Psoas muscle (tissue), 7 donors: ENCODE measurements at regions not wholly inside any gene's neighbourhood (a gene's known extent, or its start where the extent isn't known, plus 50 kb on each side); places are given as distances from the start of the nearest gene placed in this dataset.

Experiments
- ATAC-seq, 4 donors: fragments of 200-7000 bp; cut with Tn5 transposase; one replicate each; pipeline ENCODE4 v1.9.1; 2020; ENCODE audit warnings: moderate library complexity in 3 of 4, mild to moderate bottlenecking in 2 of 4
- DNase-seq, 2 donors: peaks; one replicate each; pipeline ENCODE4 v3.0.0-alpha.2; 2020
- H3K27ac ChIP-seq: fragments of 200-600 bp; one replicate; pipeline ENCODE4 v1.8.0; 2022
- H3K27me3 ChIP-seq, 3 donors: fragments of 200-600 bp in 1 of 3; one replicate each; pipeline versions ENCODE4 v1.6.1 to v1.8.0; 2013 to 2022; ENCODE audit warnings: low read length in 2 of 3, mild to moderate bottlenecking in 2 of 3, moderate library complexity in 1 of 3; ENCODE audit not compliant: insufficient read depth in 3 of 3
- H3K36me3 ChIP-seq, 2 donors: fragments of 200-600 bp in 1 of 2; one replicate each; pipeline versions ENCODE4 v1.6.1 to v1.8.0; 2013 to 2022; ENCODE audit warnings: low read depth in 1 of 2, mild to moderate bottlenecking in 1 of 2, moderate library complexity in 1 of 2; ENCODE audit not compliant: insufficient read depth in 1 of 2
- H3K4me1 ChIP-seq: fragments of 200-600 bp; one replicate; pipeline ENCODE4 v1.8.0; 2022
- H3K4me3 ChIP-seq: fragments of 200-600 bp; one replicate; pipeline ENCODE4 v1.8.0; 2022; ENCODE audit warnings: mild to moderate bottlenecking
- H3K9me3 ChIP-seq: fragments of 200-600 bp; one replicate; pipeline ENCODE4 v1.8.0; 2022
- WGBS, 3 donors: extraction: QIAGEN DNeasy Blood & Tissue Kit; methylation state at CpG; one replicate each; pipeline versions ENCODE4 v1.1.6 to v1.1.7; 2013; 5-methylcytosine and 5-hydroxymethylcytosine counted together
- intact Hi-C, 2 donors: fragments of 100-400 bp; cut with DNase I; formaldehyde crosslinking; loops; one replicate each; pipeline versions ENCODE4 v1.11.0 to v1.14.2; 2022
- TF ChIP-seq, protein P1 (sequence below): fragments of 200-600 bp; IDR thresholded peaks from one replicate; pipeline ENCODE4 v1.8.0; 2022; ENCODE audit warnings: antibody characterized with exemption
- donor health status: healthy with polysubstance abuse.
- donor health status: DM: no; HTN: no; CAD: no; lungs with moderate emphysema.
- donor health status: Bipolar disorder and iron deficiency.
- donor health status: healthy.
- donor health status: DM: yes; HTN: yes; CAD: no.
- donor health status: DM: no; HTN: no; CAD: no.
- donor health status: DM: yes; HTN: yes; CAD: no.

DNA sequence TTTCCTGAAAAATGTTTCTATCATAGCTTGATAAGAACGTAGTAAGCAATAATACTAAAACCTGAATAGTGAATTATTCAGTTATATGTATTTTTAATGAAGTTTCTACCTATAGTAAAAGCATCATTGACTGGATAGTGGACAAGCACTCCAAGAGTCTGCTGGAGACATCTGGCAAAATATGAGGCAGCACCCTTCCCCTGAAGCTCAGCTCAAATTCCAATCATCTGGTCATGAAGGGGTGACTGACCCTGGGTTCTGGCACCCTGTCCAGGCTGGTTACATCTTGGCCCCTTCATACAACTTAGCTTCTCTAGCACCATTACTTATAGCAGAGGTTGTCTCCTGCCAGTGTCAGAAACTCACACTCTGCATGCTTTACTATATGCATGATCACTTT is 455.4 kb downstream of the RAP2B start:
- WGBS, 3 donors, result 30 to 56% (median 31%) methylated on average over 1 of the region's 1 CpG
- no peak for ATAC-seq
- no peak for DNase-seq
- Histone ChIP-seq H3K4me1 (no peaks in the 10 kb centered on the region), H3K36me3 (no peaks in the 10 kb centered on the region), H3K9me3 (no peaks in the 10 kb centered on the region), H3K27ac (no peak overlapping the region), H3K4me3 (no peak overlapping the region), H3K27me3 (no peaks in the 10 kb centered on the region)
- intact Hi-C loops, result no loop called here
- TF ChIP-seq, protein P1, sequence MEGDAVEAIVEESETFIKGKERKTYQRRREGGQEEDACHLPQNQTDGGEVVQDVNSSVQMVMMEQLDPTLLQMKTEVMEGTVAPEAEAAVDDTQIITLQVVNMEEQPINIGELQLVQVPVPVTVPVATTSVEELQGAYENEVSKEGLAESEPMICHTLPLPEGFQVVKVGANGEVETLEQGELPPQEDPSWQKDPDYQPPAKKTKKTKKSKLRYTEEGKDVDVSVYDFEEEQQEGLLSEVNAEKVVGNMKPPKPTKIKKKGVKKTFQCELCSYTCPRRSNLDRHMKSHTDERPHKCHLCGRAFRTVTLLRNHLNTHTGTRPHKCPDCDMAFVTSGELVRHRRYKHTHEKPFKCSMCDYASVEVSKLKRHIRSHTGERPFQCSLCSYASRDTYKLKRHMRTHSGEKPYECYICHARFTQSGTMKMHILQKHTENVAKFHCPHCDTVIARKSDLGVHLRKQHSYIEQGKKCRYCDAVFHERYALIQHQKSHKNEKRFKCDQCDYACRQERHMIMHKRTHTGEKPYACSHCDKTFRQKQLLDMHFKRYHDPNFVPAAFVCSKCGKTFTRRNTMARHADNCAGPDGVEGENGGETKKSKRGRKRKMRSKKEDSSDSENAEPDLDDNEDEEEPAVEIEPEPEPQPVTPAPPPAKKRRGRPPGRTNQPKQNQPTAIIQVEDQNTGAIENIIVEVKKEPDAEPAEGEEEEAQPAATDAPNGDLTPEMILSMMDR, result no peak

DNA sequence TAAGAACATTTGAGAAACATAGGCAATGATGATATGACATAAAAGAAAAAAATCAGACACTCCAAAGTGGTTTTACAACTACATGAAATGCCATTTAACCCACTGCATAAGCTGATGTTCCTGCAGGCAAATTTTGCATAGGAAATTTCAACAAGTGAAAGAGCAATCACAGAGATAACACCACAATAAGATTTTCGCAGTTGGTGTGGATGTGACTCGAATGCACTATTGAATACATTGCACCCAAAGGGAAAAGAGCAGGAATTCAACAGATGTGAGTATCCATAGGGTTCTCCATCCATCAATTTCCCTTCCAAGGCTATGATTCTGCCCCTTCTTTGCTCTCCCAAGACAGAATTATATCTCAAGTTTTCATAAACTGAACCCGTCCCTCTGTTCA is 456.1 kb downstream of the RAP2B start:
- H3K9me3 ChIP-seq, result no peaks in the 10 kb centered on the region
- H3K36me3 ChIP-seq, result no peaks in the 10 kb centered on the region
- H3K27me3 ChIP-seq, result no peaks in the 10 kb centered on the region
- TF ChIP-seq, protein P1, result no peak
- intact Hi-C loops, result no loop called here
- H3K4me1 ChIP-seq, result no peaks in the 10 kb centered on the region
- DNase-seq, result no peak
- ATAC-seq, result no peak
- 87 to 88% (median 87%) methylated on average over 3 of the region's 3 CpGs for WGBS, 3 donors
- H3K27ac ChIP-seq, result no peak overlapping the region
- H3K4me3 ChIP-seq, result no peak overlapping the region

DNA sequence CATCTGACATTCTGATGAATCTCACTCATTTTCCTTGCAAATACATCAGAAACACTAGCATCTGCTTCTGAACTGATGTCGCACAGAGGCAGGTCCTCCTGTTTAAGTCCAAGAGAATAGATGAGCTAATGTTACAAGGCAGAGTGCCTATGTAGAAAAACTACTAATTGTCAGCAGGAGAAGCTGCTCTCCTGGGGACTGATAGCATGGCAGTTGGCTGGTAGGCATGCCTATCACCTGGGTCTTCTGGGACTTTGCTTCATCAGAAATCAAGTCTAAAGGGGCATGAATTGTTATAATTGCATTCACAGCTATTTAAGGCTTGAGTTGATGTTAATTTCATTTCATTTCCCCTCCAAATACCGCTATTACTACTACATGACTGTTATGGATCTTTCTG is 457.2 kb downstream of the RAP2B start:
- WGBS, 3 donors, result 82 to 90% (median 86%) methylated on average over 2 of the region's 2 CpGs
- intact Hi-C loops, result no loop called here
- Histone ChIP-seq H3K9me3 (no peaks in the 10 kb centered on the region), H3K27ac (no peak overlapping the region), H3K4me1 (no peaks in the 10 kb centered on the region), H3K4me3 (no peak overlapping the region), H3K36me3 (no peaks in the 10 kb centered on the region), H3K27me3 (no peaks in the 10 kb centered on the region)
- no peak for DNase-seq
- TF ChIP-seq, protein P1, result no peak
- ATAC-seq, result no peak

DNA sequence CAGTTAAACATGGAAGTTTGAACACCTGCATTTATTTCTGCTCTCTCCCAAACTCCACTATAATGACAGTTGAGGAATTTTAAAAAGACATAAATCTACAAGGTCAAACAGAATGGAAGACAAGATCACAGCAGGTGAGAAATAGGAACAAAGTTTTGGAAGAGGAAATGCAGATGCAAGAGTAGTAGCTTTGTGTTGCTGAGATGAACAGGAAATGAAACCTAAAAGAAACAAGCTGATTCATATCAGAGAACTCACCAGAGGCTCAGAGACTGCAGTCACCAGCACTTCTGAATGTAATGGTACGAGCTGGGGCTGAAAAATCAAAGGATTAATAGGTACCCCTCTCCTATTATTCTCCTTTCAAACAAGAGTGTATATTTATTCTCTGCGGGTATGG is 459.9 kb downstream of the RAP2B start:
- peaks cover 0 to 2% (median 0%) of the 10 kb centered on the region in 3 donors for H3K27me3 ChIP-seq
- no peak overlapping the region for H3K4me3 ChIP-seq
- intact Hi-C loops, result no loop called here
- ATAC-seq (no peak), DNase-seq (no peak)
- TF ChIP-seq, protein P1, result no peak
- no peaks in the 10 kb centered on the region for H3K36me3 ChIP-seq
- no peak overlapping the region for H3K27ac ChIP-seq
- 74 to 85% (median 75%) methylated on average over 2 of the region's 2 CpGs for WGBS, 3 donors
- no peaks in the 10 kb centered on the region for H3K4me1 ChIP-seq
- no peaks in the 10 kb centered on the region for H3K9me3 ChIP-seq

DNA sequence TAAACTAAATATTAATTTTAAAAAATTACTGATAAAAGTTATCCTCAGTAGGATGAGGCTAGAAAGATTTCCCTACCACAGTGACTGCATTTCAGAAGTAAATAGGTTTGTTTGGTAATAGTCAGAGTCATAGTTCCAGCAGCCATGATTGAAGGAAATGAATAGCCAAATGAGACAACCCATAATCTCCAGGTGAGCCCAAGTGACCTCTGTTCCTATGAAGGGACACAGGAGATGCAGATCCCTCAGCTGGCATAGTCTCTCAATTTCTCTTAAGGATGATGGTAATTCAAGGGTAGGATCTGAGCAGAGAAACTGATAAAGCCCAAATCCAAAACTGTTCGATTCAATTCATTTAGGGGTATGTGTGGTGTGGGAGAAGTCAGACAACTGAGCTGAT is 461.8 kb downstream of the RAP2B start:
- DNase-seq, result no peak
- no peaks in the 10 kb centered on the region for H3K4me1 ChIP-seq
- intact Hi-C loops, result no loop called here

More for the DNA sequence above, 461.8 kb downstream of the RAP2B start:
- TF ChIP-seq, protein P1, result no peak
- Histone ChIP-seq H3K9me3 (no peaks in the 10 kb centered on the region), H3K4me3 (no peak overlapping the region), H3K36me3 (no peaks in the 10 kb centered on the region), H3K27me3 (peaks cover 0 to 2% (median 0%) of the 10 kb centered on the region in 3 donors), H3K27ac (no peak overlapping the region)
- 82 to 92% (median 90%) methylated on average over 1 of the region's 1 CpG for WGBS, 3 donors
- no peak for ATAC-seq
